NCI-H2081 (cell line): ENCODE measurements at regions not wholly inside any gene's neighbourhood (a gene's known extent, or its start where the extent isn't known, plus 50 kb on each side); places are given as distances from the start of the nearest gene placed in this dataset.
"Not testable (repeated sequence)": the region's sequence is repeated elsewhere in the genome, so short reads cannot be mapped to it uniquely, and the experiment has no call there.

ENCODE experiments used
- DNase-seq, 2 experiments: peaks; one replicate each; lab custom pipeline; 2025; lab: John Stamatoyannopoulos, UW

DNA sequence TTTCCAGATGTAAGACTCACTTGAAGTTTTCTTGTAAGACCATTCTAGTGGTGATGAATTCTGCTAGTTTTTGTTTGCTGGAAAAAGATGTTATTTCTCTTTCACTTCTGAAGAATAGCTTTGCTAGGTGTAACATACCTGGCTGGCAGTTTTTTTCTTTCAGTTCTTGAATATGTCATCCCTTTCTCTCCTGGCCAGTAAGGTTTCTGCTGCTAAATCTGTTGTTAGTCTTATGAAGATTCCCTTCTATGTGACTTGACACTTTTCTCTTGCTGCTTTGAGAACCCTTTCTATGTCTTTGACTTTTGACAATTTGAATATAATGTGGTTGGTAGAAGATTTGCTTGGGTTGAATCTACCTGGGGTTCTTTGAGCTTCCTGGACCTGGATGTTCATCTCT lies 314.7 kb upstream of the NOX3 start:
- DNase-seq: no peak

DNA sequence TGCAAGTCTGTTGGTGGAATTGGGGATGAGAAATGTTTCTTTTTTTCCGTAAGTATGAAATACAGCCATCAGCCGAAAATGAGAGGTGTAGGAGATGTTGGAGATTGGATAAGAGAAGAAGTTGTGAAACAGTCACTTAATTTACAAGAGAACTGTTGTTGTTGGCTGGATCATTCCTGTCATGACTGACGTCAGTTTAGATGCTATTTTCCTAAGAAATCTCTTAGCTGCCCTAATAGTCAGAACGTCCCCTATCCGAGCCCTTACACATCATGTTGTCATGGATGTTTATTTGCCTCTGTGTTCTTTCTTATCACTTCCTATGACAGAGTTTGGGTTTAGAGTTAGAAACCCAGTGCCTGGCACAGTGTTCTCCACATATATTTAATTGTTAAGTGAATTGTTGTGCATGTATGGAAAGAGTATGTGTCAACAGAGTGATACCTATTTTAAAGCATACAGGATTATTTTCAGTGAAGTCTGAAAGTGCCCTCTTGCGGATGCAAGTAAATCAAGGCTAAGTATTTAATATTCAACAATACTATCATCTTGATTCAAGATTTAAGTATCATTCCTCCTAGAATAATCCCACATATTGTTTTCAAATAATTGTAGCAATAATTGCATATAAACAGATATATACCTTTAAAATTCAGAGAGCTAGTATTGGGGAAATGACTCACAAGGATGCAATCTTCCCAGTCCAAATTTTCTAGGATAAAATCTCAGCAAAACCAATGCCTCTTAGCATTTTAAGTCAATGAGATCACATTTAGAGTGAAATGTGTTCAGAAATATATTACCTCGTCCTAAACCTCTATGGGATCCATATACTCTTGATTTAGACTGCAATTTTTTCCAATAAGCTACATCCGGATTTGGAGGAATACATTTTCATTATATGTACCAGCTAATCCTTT lies 309.9 kb upstream of the NOX3 start:
- DNase-seq: no peak

DNA sequence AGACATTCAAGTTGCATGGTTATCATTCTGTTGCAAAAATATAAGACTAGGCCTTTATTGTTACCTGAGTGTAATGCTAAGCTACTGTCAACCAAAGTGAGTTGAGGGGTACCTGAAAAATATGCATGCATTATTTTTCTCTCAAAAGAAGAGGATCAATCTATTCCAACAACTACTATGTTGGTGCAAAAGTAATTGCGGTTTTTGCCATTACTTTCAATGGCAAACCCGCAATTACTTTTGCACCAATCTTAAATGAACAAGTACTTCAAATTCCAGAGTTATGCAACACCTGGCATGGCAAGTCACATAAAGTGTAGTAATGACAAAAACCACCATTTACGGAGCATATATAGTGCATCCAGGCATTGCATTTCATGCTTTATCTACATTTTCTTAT lies 307.0 kb upstream of the NOX3 start:
- no peak for DNase-seq

DNA sequence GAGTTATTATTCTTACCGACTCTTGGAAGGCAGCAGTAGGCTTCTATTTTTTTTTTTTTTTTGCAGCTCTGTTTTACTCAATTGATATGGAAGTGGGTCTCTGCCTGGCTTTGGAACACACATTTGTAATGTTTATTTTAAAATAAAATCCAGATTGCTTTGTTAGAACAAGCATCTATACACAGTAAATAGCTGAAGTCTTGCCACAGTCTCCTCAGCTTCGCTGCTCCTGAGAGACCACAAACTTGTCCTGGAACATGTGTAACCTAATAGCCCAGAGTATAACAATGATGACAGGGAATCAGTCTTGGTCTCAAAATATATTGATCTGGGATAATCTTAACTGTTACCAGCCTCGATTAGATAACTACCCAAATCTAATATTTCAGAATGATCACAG lies 299.8 kb upstream of the NOX3 start:
- DNase-seq: no peak

DNA sequence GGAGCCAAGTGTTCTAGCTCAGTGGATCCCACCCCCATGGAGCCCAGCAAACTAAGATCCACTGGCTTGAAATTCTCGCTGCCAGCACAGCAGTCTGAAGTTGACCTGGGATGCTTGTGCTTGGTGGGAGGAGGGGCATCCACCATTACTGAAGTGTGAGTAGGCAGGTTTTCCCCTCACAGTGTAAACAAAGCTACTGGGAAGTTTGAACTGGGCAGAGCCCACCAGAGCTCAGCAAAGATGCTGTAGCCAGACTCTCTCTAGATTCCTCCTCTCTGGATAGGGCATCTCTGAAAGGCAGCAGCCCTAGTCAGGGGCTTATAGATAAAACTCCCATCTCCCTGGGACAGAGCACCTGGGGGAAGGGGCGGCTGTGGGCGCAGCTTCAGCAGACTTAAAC lies 293.1 kb upstream of the NOX3 start:
- not testable (repeated sequence) for DNase-seq

DNA sequence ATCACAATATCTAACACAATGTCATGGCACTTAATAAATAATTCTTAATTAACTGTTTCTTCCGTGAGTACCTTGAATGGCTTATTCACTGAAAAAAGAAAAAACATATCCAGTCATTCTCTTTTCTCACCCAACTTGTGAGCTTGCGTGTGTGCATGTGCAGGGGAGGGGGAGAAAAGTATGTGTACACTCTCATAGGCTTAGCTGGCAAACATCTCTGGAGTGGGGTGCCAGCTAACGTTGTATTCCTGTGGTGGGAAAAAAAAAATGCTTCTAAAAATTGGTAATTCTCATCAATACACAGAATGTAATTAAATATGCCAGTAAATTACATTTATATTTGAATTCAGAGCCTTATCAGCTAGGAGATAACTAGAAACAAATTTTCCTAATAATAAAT lies 291.9 kb upstream of the NOX3 start:
- DNase-seq: no peak

DNA sequence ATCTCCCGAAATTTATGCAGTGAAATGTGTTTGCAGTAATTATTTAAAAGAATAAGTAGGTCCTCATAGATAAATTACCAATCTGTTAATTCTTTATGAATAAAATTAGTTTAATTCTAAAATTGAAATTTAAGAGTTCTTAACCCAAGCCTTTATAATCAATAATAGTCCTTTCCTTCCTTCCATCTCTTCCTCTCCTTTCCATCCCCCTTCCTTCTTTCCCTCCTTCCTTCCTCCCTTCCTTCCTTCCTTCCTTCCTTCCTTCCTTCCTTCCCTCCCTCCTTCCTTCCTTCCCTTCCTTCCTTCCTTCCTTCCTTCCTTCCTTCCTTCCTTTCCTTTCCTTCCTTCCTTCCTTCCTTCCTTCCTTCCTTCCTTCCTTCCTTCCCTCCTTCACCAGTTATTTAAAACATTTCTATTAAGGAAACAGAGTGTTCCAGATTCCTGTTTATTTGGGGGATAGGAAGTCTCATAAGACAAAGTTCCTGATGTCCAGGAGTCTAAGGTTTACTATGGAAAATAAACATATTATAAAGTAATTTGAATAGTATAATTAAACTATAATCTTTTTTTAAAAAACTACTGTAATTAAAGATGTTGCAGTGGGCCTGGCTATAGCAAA lies 285.3 kb upstream of the NOX3 start:
- no peak for DNase-seq

DNA sequence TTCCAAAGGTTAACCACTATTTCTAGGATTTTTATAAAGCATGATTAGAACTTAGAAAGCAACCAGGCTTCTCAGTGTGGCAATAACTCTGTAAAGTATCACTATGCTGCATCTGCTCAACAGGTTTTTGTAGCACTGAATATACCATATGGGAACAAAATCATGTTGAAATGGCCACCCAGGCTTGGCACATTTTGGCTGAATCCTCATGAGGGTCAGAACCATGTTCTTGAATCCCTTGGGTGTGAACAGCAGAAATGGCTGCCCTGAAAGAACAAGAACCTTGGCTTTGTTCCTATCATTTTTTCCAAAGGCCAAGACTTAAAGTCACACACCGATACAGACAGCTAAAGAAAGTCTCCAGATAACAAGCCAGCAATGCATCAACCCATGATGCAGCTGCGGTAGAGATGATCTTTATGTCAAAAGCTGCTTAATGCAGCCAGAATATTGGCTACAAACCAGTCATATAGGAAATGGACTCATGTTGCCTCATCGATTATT lies 283.0 kb upstream of the NOX3 start:
- DNase-seq: no peak

DNA sequence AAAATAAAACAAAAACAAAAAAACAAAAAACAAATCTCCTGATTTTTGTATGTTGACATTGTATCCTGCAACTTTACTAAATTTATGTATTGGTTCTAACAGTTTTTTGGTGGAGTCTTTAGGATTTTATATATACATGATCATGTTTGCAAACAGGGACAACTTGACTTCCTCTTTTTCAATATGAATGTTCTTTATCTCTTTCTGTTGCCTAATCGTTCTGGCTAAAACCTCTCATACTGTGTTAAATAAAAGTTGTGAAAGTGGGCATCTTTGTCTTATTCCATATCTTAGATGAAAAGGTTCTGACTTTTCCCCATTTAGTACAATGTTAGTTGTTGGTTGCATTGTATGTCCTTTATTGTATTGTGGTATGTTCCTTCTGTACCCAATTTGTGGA lies 261.7 kb upstream of the NOX3 start:
- no peak for DNase-seq

DNA sequence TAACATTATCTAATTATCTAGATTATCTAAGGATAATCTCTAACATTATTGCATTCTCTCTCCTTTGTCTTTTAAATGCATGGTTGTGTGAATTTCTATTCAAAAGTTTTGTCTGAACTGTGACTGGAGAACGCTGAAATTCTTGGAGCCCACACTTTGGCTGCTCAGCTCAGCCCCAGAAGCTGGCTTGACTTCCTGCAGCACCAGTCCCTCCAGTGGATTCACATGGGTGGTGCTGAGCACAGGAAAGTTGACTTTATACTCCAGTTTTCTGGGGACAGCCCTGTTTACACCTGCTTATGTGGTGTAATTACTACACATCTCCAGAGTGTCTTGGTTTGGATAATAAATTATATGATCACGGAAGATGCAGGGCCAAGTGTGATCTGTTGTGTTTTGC lies 255.1 kb upstream of the NOX3 start:
- DNase-seq: no peak

DNA sequence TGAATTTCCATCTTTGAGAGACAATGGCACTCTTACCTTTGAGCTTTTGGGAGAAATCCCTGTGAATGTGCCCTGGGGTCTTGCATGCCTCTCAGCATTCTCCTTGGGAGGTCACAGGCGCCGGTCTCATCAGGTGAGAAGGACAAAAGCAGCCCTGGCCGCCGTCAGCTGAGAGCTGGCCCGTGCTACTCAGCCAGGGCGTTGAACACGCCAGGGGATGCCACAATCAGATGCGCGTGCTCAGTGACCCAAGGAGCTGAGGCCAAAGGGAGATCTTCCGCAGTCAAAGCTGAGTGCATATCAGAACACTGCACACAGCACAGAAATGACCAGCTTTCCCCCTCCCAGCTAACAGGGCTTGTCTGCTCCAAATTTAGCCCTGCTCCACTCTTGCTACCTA lies 253.6 kb upstream of the NOX3 start:
- no peak for DNase-seq

DNA sequence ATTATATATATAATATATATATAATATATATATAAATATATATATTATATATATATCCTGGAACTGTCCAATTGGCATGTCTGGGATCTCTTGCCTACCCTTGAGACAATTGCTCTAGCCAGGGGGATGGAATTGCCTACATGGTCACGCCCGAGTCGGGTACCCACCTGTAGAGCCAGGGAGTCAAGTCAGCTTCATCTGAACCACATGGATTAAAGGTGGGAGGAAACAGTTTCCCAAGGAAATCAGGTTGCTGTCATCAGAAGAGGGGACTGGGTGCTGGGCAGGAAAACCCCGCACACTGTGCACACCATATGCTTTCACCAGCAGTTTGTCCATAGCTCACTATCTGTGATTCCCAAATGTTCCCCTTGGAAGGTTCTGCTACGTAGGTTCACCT lies 252.5 kb upstream of the NOX3 start:
- DNase-seq: no peak

DNA sequence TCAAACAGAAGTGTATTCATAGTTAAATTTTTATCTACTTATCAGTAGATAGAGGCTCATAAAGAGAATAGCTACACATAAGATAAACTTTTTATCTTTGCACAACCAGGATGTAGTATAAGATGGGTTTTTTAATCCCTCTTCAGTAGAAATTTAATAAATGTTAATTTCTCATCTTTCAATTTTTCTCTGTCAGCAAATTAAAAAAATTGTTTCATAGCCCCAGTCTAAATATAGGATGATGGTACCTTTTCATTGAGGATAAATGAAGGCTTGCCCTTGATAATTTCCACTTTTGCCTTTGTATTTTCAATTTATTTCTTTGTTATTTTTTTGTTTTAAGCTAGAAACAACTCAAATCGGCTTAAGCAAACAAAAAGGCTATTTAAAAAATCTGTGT lies 251.2 kb upstream of the NOX3 start:
- DNase-seq: no peak

DNA sequence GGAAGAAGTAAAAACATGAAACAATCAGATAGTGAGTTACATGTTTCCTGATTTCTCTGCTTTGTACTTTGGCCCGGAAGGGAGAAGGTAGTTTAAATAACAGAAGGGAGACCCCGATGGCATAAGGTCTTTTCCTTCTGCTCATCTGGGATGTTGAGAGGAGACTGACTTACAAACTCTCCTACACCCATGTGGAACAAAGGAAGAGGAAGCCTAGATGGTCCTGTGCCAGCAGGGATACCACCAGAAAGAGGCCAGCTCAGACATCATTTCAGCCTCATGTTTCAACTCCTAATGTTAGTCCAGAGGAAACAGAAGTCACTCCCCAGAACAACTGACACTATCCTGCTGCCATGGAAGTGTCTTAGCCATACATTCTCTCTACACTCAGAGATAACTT lies 250.7 kb upstream of the NOX3 start:
- no peak for DNase-seq

DNA sequence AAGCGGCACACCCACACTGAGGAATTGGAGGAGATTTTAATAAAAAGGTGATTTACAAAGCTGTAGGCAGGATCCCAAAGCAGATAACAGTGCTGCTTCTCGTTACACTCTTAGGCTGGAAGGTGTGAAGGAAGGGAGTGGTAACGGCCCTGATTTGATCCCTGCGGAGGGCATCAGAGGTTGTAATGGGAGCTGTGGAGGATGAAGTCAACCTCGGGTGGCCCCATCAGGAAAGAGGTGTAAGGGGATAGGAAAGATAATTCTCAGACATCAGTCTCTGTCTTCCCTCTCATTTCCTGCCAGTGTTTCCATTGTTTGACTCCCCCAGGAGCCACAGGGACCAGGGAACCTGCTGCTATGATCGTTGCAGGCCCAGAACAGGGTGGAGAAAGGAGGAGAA lies 245.7 kb upstream of the NOX3 start:
- DNase-seq: no peak

DNA sequence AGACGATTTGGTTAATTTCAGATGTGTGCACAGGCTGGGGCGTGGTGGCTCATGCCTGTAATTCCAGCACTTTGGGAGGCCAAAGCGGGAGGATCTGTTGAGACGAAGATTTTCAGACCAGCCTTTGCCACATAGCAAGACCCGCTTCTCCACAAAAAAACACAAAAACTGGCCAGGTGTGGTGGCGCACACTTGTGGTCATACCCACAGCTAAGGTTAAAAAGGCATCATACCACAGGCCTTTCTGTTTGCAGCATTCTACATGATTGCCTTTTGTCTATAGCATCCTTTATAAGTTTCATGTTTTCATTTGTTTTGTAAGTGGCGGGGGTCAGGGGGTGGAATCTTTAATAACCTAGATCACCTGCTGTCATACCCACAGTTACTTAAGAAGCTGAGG lies 239.9 kb upstream of the NOX3 start:
- no peak for DNase-seq

DNA sequence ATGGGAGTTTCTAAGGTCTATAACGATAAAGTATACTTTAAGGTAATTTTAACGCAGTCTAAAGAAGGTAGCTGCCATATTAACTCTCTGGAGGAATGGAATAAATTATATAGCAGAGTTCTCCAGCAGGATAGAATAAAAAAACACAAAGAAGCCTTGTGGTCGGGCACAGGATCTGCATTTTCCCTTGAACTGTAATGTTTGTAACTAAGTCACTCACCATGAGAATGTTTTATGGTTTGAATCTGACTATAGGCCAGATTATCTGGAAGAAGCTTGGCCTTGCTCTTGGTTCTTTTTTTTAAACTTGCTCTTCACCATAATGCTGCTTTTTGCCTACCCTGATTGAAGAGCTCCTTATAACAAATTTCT lies 238.8 kb upstream of the NOX3 start:
- no peak for DNase-seq

DNA sequence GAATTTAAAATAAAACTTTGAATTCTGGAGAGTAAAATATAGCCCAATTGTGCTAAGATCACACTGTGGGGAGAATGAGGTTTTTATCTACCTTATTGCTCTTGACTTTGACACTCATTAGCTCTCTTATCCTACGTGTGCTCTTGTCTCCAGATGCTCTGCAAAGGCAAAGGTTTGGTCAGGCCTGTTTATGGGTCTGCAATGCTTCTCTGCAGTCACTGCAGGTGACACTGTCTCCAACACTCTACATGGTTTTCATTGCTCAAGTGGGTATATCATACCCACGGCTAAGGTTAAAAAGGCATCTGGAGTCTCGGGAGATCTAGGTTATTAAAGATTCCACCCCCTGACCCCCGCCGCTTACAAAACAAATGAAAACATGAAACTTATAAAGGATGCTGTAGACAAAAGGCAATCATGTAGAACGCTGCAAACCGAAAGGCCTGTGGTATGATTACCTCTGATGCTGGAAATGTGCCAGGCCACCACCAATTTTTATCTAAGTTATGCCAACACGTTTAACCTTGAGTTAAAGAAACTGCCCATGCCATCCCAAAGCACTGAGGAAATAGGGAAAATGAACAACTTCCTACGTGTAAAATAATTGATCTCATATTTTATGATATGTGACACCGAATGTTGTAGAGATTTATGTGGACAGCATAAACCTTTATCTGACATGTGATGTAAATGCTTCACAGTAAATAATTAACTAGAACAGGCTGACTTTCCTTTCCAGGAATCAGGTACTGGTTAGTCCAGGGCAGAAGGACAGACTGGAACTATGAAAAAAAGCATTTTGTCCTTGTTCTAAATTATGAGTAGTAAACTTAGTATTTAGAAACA lies 238.2 kb upstream of the NOX3 start:
- no peak for DNase-seq

DNA sequence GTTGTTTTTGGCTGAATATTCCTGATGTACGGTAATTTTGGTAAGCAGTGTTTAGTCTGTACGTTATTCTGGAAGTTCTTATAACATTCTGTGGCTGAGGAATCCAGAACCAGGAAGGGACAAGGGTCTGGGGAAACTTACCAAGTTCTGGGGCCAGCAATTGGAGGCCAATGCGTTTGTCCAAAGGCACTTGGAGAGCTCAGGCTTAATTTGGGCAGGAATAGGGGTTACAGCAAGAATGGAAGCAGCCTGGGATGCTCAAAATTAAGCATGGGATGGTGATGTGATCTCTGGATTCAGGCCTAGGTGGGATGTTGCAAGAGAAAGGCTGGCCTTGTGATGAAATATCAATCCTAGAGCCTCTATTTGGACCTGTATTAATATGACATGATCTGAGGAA lies 235.2 kb upstream of the NOX3 start:
- no peak for DNase-seq

DNA sequence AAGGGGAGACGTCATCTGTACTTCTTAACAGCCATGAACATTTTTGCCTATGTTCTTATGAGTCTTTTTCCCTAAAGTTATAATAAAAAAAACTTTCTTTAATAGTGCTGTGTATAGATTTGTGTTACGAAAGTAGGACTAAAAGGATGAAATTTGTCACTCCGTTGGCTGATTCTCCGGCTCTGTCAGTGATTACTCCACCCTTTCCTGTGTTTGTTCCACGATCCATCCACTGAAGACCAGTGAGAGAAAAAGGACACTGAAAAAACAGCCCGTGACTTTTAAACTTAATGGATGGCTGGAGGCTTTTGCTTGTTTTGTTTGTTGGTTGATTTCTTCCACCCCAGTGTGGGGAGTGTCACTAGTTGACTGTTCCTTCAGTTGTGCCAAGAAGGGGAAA lies 232.0 kb upstream of the NOX3 start:
- DNase-seq: no peak

DNA sequence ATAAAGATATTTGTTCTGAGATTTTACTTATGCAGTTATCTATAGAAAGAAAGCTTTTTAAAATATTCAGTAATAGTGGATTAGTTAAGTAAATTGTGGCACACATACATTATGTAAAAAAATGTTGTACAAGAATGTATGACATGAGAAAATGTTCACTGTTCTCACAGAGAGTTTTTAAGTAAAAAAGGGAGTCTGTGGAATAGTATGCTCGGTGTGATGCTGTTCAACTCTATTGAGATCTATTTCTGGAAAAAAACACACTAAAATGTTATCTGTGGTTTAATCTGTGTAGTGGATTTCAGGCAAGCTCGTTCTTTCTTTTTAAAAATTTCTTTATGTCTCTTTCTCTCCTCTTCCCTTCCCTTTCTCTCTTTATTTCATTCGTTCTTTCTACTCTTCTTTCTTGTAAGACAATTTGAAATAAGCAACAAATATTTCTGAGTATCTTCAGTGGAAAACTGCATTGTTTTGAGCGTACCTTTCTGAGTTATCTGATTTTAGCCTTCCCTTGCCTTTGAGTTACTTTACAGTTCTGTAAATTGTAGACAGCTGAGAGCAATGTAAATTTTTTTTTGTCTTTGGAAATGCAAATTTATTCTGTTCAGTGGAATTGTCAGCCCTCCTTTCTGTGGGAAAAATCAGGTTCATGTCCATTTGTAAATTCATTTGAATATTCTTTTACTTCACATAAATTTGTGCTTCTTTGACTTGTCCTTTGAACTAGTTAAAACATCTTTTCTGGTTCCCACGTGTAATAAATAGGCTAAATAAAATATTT lies 229.0 kb upstream of the NOX3 start:
- no peak for DNase-seq

DNA sequence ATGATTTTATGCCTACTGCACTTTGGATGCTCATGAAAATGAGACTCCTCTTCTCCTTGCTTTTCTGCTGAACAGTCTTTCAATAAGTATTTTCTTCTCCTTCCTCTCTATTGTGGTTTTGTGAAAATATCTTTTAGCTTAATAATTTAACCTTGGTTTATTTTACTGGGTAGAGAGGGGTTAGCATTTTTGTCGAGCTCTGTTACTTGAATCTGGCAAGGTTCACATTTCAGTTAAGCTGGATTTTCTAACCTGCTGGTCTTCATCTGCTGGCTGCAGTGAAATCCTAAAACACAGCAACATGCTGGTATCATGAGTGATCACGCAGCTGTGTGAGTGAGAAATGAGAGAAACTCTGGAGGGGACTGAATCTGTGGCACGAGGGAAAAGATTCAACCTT lies 222.7 kb upstream of the NOX3 start:
- DNase-seq: no peak
